GM18858 (cell line): ENCODE measurements at regions not wholly inside any gene's neighbourhood (a gene's known extent, or its start where the extent isn't known, plus 50 kb on each side); places are given as distances from the start of the nearest gene placed in this dataset.

Source experiments
- ATAC-seq: cut with Tn5 transposase; IDR thresholded peaks from one replicate; pipeline ENCODE4 v1.9.1; 2021; ENCODE audit not compliant: unreplicated experiment

DNA sequence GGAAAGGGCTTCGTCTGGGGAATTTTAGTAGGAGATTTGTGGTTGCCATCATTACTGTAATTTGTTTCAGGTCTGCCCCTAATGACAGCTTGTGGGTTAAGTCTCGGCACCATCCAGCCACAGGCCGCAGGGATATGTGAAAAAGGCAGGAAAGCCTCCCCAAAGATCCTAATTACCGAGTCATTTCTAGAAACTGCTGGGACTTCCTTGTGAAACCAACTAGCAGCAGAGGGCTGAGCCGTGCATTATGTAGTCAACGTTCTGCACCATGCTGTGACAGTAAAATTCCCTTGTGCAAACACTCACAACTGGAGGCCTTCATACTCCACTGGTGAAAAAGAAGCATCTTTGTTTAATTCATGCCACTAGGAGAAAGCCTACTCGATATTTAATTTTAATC is 230.3 kb downstream of the MPDZ start:
- ATAC-seq = no peak

DNA sequence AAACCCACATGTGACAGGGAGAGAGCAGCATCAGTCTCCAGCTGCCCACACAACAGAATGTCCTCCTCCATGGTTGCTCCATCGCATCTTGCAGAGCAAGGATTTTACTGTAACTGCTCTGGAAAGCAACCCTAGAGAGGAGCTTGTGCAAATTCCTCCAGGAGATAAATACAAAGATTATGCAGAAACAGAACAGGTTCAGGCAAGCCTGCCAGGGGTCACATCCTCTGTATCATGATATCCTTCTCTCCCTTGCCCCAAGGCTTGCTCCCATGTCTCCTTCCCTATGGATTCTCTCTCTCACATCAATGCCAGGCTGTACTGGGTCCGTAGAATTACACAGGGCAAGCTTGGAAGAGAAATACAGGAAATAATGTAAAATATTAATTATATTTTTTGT is 226.0 kb downstream of the MPDZ start:
- no peak for ATAC-seq

DNA sequence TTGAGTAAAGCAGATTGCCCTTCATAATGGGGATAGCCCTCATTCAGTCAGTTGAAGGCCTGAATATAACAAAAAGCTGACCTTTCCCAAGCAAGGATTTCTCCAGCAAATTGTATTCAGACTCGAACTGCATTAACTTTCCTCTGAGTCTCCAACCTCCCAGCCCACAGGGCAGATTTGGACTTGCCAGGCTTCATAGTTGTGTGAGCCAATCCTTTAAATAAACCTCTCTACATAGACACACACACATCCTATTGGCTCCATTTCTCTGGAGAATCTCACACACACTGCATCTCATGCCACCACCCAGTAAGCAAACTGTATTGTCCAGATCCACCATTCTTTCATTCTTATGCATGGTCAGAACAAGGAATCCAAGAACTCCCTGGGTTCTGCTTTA is 225.1 kb downstream of the MPDZ start:
- no peak for ATAC-seq
